ENCODE measurements at regions not wholly inside any gene's neighbourhood (a gene's known extent, or its start where the extent isn't known, plus 50 kb on each side); places are given as distances from the start of the nearest gene placed in this dataset.

DNA sequence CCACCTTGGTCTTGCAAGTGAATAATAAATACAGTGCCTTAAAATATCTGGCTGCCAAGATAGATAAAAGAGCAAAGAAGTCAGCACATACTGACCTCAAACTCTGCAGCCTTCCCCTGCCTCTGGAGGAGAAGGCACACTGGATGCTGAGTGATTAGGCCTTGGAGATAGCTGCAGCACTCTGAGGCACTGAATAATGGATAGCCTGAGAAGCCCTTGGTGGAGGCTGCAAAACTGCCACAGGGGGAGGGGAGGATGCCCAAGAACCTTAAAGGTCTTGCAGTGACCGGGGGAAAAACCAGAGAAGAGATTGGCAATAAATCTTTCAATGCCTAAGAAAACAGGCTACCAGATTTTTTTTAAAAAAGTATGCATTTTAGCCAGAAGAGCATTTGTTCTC lies 167.4 kb upstream of the PRMT6 start:
- no peak for DNase-seq (ENCODE audit: low read depth)
- no peak overlapping the region for H3K4me3 ChIP-seq (ENCODE audit: low read depth, low read length)
- TF ChIP-seq, protein P1, sequence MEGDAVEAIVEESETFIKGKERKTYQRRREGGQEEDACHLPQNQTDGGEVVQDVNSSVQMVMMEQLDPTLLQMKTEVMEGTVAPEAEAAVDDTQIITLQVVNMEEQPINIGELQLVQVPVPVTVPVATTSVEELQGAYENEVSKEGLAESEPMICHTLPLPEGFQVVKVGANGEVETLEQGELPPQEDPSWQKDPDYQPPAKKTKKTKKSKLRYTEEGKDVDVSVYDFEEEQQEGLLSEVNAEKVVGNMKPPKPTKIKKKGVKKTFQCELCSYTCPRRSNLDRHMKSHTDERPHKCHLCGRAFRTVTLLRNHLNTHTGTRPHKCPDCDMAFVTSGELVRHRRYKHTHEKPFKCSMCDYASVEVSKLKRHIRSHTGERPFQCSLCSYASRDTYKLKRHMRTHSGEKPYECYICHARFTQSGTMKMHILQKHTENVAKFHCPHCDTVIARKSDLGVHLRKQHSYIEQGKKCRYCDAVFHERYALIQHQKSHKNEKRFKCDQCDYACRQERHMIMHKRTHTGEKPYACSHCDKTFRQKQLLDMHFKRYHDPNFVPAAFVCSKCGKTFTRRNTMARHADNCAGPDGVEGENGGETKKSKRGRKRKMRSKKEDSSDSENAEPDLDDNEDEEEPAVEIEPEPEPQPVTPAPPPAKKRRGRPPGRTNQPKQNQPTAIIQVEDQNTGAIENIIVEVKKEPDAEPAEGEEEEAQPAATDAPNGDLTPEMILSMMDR (conservative IDR thresholded peaks at IDR 0.05; ENCODE audit: low read depth, low read length): no peak

DNA sequence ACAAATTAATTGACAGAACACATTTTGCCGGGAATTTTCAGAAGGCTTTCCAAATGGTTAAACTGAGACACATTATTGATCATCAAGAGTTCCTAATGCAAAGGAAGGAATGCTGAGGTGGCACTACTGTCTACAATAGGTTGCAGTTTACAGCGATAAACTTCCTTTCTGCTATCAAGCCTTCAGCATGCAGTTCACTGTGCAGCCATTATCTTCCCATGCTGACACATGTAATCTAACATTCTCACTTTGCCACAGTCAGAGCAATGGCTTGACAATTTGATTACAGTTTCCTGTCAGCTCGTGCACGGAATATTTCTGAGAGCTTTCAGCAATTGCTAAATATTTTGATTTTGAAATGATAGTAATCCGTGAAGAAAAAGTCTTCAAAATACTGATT lies 166.9 kb upstream of the PRMT6 start:
- DNase-seq (ENCODE audit: low read depth): no peak
- TF ChIP-seq, protein P1 (conservative IDR thresholded peaks at IDR 0.05; ENCODE audit: low read depth, low read length): no peak
- no peak overlapping the region for H3K4me3 ChIP-seq (ENCODE audit: low read depth, low read length)

DNA sequence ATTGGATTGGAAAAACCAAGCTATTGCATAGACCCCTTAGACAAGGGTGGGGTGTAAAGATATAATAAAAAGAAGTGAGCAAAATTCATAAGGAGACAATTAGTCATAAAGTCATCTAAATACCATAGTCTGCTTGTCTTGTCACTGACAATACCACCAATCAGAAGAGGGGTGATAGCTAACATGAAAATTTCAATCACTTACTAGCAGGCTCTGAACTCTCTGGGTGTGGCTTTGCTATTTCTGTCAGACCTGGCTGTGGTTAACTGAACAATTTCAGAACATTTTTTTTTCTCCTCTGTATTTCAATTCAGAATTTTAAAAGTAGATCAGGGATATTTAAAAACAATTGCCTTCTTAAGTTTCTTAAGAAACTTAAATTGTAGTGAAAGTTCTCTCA lies 158.5 kb upstream of the PRMT6 start:
- no peak for DNase-seq (ENCODE audit: low read depth)
- no peak overlapping the region for H3K4me3 ChIP-seq (ENCODE audit: low read depth, low read length)
- TF ChIP-seq, protein P1 (conservative IDR thresholded peaks at IDR 0.05; ENCODE audit: low read depth, low read length): no peak

DNA sequence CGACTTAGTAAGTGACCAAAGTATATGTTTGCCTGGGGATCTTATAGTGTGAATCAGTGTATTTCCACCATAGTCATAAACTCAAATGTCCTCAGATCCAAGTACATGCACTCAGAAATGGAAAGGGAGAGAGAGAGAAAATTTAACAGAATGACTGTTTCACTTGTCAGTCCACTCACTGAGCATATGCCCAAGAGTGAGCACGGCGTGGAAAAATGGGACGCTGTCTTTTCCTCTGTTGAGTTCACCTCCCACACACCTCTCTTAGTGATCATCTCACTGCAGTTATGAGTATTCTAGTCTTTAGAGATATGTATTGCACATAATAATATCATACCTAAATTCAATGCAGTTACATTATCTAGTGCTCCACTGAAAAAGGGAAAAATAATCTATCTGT lies 156.8 kb upstream of the PRMT6 start:
- TF ChIP-seq, protein P1 (conservative IDR thresholded peaks at IDR 0.05; ENCODE audit: low read depth, low read length): no peak
- H3K4me3 ChIP-seq (ENCODE audit: low read depth, low read length): no peak overlapping the region
- DNase-seq (ENCODE audit: low read depth): no peak

DNA sequence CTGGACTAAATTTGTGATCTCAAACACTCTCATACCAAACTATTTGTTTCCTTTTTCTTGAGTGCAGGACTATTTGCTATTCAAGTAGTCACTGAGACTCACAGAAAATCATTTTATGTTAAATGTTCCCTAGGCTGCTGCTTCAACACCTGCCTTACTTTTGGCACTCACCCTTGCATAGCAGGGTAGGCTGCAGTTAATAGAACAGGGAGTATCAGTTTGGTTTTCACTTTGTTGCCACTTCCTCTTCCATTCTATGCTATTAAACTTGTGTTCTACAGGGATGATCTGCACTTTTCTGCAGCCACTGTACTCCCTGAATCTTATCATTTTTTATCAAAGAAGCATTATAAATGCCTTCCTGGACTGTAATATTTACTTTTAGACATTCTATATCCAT lies 148.7 kb upstream of the PRMT6 start:
- TF ChIP-seq, protein P1 (conservative IDR thresholded peaks at IDR 0.05; ENCODE audit: low read depth, low read length): no peak
- no peak overlapping the region for H3K4me3 ChIP-seq (ENCODE audit: low read depth, low read length)
- no peak for DNase-seq (ENCODE audit: low read depth)

DNA sequence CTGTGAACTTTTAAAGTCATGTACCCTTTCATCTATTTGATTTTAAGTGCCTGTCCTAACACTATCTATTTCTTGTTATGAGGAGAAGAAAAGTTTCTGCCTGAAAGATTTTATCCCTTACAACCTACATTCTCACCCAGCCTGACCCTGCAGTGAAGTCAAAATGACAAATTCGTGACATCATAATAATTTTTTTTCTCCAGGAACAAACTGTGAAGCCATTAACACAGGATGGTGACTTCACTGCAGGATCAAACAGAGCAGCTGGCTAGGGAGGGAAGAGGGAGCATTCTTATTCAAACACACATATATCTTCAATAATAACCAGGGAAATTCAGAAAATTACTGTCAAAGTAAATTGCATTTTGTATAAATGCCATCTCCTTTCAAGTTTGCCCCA lies 147.8 kb upstream of the PRMT6 start:
- TF ChIP-seq, protein P1 (conservative IDR thresholded peaks at IDR 0.05; ENCODE audit: low read depth, low read length): no peak
- no peak overlapping the region for H3K4me3 ChIP-seq (ENCODE audit: low read depth, low read length)
- DNase-seq (ENCODE audit: low read depth): no peak

DNA sequence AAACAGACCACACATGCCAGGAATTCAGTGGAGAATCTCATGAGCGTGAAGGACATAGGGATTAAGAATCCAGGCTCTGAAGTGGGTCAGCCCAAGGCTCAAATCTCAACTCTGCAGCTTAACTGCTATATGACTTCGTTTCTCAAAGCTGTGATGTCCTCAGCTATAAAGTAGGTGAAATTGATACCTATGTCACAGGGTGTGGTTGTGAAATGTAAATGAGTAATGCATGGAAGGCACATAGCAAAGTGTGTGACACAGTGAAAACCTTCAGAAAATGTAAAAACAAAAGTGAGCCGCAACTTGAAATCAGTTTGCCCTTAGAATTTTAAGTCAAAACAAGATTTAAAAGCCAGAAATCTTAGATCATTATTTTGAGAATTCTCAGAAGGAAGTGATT lies 145.7 kb upstream of the PRMT6 start:
- peak; percentile 14 for DNase-seq (ENCODE audit: low read depth)

More for the DNA sequence above, 145.7 kb upstream of the PRMT6 start:
- TF ChIP-seq, protein P1 (conservative IDR thresholded peaks at IDR 0.05; ENCODE audit: low read depth, low read length): no peak
- no peak overlapping the region for H3K4me3 ChIP-seq (ENCODE audit: low read depth, low read length)

Measured in choroid plexus epithelial cell (primary cell).